Tibial artery (tissue), 4 donors: ENCODE measurements at regions not wholly inside any gene's neighbourhood (a gene's known extent, or its start where the extent isn't known, plus 50 kb on each side); places are given as distances from the start of the nearest gene placed in this dataset.
"Not testable (repeated sequence)": the region's sequence is repeated elsewhere in the genome, so short reads cannot be mapped to it uniquely, and the experiment has no call there.

ENCODE experiments used
- DNase-seq, 2 donors: peaks; one replicate each; pipeline ENCODE4 v3.0.0-alpha.2; 2019
- H3K27ac ChIP-seq, 2 donors: fragments of 200-600 bp; sonication (generic) in 1 of 2; 1 replicate in 1 of 2; 2 replicates in 1 of 2; pipeline ENCODE4 v1.5.1; 2018 to 2019; ENCODE audit warnings: mild to moderate bottlenecking in 1 of 2
- H3K27me3 ChIP-seq, 2 donors: fragments of 200-600 bp; sonication (generic) in 1 of 2; one replicate each; pipeline versions ENCODE4 v1.5.1 to v1.6.0; 2016 to 2019
- H3K36me3 ChIP-seq, 3 donors: fragments of 200-600 bp; sonication (generic) in 2 of 3; one replicate each; pipeline ENCODE4 v1.5.1; 2016 to 2019; ENCODE audit warnings: mild to moderate bottlenecking in 2 of 3
- H3K4me1 ChIP-seq, 4 donors: fragments of 200-600 bp; sonication (generic) in 2 of 4; 1 replicate in 3 of 4; 2 replicates in 1 of 4; pipeline ENCODE4 v1.5.1; 2016 to 2019
- H3K4me3 ChIP-seq, 2 donors: fragments of 200-600 bp; sonication (generic) in 1 of 2; 1 replicate in 1 of 2; 2 replicates in 1 of 2; pipeline ENCODE4 v1.5.1; 2018 to 2019; ENCODE audit warnings: mild to moderate bottlenecking in 2 of 2
- H3K9me3 ChIP-seq, 3 donors: fragments of 200-600 bp; sonication (generic) in 1 of 3; one replicate each; pipeline ENCODE4 v1.5.1; 2016 to 2019
- intact Hi-C: fragments of 100-400 bp; cut with DNase I; formaldehyde crosslinking; loops from one replicate; pipeline ENCODE4 v1.15.0; 2023; ENCODE audit warnings: low total_unique reads
- TF ChIP-seq, protein P1 (sequence below), 2 experiments: fragments of 200-600 bp in 1 of 2; fragments of 450-650 bp in 1 of 2; IDR thresholded peaks; one replicate each; pipeline ENCODE4 v1.5.1; 2017 to 2019; ENCODE audit warnings: antibody characterized with exemption in 2 of 2, mild to moderate bottlenecking in 1 of 2, moderate library complexity in 1 of 2

- Histone ChIP-seq H3K9me3 (no peaks in the 10 kb centered on the region), H3K4me1 (no peaks in the 10 kb centered on the region), H3K27ac (no peak overlapping the region), H3K27me3 (no peaks in the 10 kb centered on the region), H3K36me3 (no peaks in the 10 kb centered on the region), H3K4me3 (no peak overlapping the region)
- intact Hi-C loops, result no loop called here
- no peak for DNase-seq
- TF ChIP-seq, protein P1, sequence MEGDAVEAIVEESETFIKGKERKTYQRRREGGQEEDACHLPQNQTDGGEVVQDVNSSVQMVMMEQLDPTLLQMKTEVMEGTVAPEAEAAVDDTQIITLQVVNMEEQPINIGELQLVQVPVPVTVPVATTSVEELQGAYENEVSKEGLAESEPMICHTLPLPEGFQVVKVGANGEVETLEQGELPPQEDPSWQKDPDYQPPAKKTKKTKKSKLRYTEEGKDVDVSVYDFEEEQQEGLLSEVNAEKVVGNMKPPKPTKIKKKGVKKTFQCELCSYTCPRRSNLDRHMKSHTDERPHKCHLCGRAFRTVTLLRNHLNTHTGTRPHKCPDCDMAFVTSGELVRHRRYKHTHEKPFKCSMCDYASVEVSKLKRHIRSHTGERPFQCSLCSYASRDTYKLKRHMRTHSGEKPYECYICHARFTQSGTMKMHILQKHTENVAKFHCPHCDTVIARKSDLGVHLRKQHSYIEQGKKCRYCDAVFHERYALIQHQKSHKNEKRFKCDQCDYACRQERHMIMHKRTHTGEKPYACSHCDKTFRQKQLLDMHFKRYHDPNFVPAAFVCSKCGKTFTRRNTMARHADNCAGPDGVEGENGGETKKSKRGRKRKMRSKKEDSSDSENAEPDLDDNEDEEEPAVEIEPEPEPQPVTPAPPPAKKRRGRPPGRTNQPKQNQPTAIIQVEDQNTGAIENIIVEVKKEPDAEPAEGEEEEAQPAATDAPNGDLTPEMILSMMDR (IDR thresholded peaks at IDR 0.05), result no peak
These were observed 144.2 kb upstream of the FAR2 start for GRCh38 chr12:29004936-29005304.

GRCh38 chr12:29008786-29009185, 140.3 kb upstream of the FAR2 start:
- H3K9me3 ChIP-seq, result no peaks in the 10 kb centered on the region
- no peaks in the 10 kb centered on the region for H3K27me3 ChIP-seq
- H3K27ac ChIP-seq, result no peak overlapping the region
- TF ChIP-seq, protein P1 (IDR thresholded peaks at IDR 0.05), result no peak
- H3K4me3 ChIP-seq, result no peak overlapping the region
- H3K4me1 ChIP-seq, result no peaks in the 10 kb centered on the region
- DNase-seq, result no peak
- no peaks in the 10 kb centered on the region for H3K36me3 ChIP-seq
- intact Hi-C loops, result no loop called here

- no peaks in the 10 kb centered on the region for H3K9me3 ChIP-seq
- DNase-seq, result no peak
- H3K27me3 ChIP-seq, result no peaks in the 10 kb centered on the region
- H3K4me3 ChIP-seq, result no peak overlapping the region
- no peaks in the 10 kb centered on the region for H3K36me3 ChIP-seq
- no peak overlapping the region for H3K27ac ChIP-seq
- intact Hi-C loops, result no loop called here
- TF ChIP-seq, protein P1 (IDR thresholded peaks at IDR 0.05), result no peak
- no peaks in the 10 kb centered on the region for H3K4me1 ChIP-seq
These were observed 136.4 kb upstream of the FAR2 start for GRCh38 chr12:29012673-29013072.

GRCh38 chr12:29017532-29017931, 131.5 kb upstream of the FAR2 start:
- not testable (repeated sequence) for H3K4me1 ChIP-seq

DNA sequence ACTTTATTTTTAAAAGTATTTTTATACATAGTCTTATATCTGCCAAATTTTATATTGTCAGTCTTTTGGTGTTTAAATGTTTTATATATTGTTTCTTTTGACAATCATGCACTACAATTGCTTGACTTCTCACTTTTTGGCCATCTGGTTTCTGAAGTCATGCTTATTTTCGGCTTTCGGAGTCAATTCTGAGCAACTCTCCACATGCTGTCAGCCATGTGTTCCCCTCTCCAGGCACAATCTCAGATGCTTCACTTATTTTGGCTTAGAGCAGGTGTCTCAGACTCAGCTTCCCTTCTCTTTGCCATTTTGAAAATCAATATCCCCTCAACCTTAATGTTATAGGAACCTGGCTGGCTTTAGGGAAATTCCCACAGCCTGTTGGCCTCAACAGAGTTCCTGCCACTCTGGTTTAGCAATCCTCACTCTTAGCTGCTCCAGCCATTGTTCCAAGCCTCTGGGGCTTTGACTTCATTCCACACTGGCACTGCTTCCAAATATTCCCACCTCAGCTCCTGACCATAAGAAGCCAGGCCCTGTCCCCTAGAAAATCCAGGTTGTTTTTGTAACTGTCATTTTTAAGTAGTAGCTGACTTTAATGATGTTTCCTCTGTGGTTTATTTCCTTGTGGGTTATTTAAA, 125.5 kb upstream of the FAR2 start:
- no peak overlapping the region for H3K4me3 ChIP-seq
- no peaks in the 10 kb centered on the region for H3K9me3 ChIP-seq
- intact Hi-C loops, result no loop called here
- DNase-seq, result no peak
- H3K36me3 ChIP-seq, result no peaks in the 10 kb centered on the region
- TF ChIP-seq, protein P1 (IDR thresholded peaks at IDR 0.05), result no peak
- H3K27me3 ChIP-seq, result no peaks in the 10 kb centered on the region
- H3K27ac ChIP-seq, result no peak overlapping the region
- no peaks in the 10 kb centered on the region for H3K4me1 ChIP-seq

More at GRCh38 chr12:29017532-29017931, 131.5 kb upstream of the FAR2 start:
- intact Hi-C loops, H3K27me3 ChIP-seq, H3K9me3 ChIP-seq, H3K4me3 ChIP-seq, DNase-seq, H3K36me3 ChIP-seq, H3K27ac ChIP-seq: not testable (repeated sequence)

GRCh38 chr12:29024117-29024516, 125.0 kb upstream of the FAR2 start:
- no peak overlapping the region for H3K27ac ChIP-seq
- DNase-seq, result no peak
- TF ChIP-seq, protein P1 (IDR thresholded peaks at IDR 0.05), result no peak
- H3K27me3 ChIP-seq, result no peaks in the 10 kb centered on the region
- no peak overlapping the region for H3K4me3 ChIP-seq
- no peaks in the 10 kb centered on the region for H3K4me1 ChIP-seq
- intact Hi-C loops, result no loop called here
- H3K9me3 ChIP-seq, result no peaks in the 10 kb centered on the region
- H3K36me3 ChIP-seq, result no peaks in the 10 kb centered on the region
